NT2/D1 (cell line): ENCODE measurements at regions not wholly inside any gene's neighbourhood (a gene's known extent, or its start where the extent isn't known, plus 50 kb on each side); places are given as distances from the start of the nearest gene placed in this dataset.

Experiments
- DNase-seq: peaks from one replicate; pipeline ENCODE4 v3.0.0-alpha.2; 2011; ENCODE audit warnings: low read depth, low spot score
- H3K27me3 ChIP-seq: 2 replicates; pipeline ENCODE4 v1.6.0; 2011; ENCODE audit warnings: mild to moderate bottlenecking; ENCODE audit not compliant: insufficient read length, insufficient read depth
- H3K36me3 ChIP-seq: 2 replicates; pipeline ENCODE4 v1.6.1; 2011; ENCODE audit warnings: mild to moderate bottlenecking, low read length, mixed read lengths; ENCODE audit not compliant: insufficient read depth, insufficient read length
- H3K4me1 ChIP-seq: 2 replicates; pipeline ENCODE4 v1.5.1; 2011; ENCODE audit not compliant: insufficient read depth, insufficient read length
- H3K4me3 ChIP-seq: 2 replicates; pipeline ENCODE4 v1.5.1; 2011; ENCODE audit warnings: low read depth; ENCODE audit not compliant: insufficient read length
- H3K9ac ChIP-seq: 2 replicates; pipeline ENCODE4 v1.6.0; 2011; ENCODE audit warnings: low read depth; ENCODE audit not compliant: insufficient read length
- H3K9me3 ChIP-seq: 2 replicates; pipeline ENCODE4 v1.5.1; 2011; ENCODE audit warnings: mild to moderate bottlenecking, low read length; ENCODE audit not compliant: insufficient read depth
- SUZ12 ChIP-seq: IDR thresholded peaks from 2 replicates; pipeline ENCODE4 v1.6.1; 2011; ENCODE audit not compliant: insufficient read length, insufficient read depth; ENCODE audit errors: extremely low read depth
- YY1 ChIP-seq: IDR thresholded peaks from 2 replicates; pipeline ENCODE4 v1.6.1; 2011; ENCODE audit not compliant: insufficient read length, insufficient read depth
- ZNF274 ChIP-seq: IDR thresholded peaks from 2 replicates; pipeline ENCODE4 v1.6.1; 2011; ENCODE audit warnings: mild to moderate bottlenecking, low read depth, low read length

- H3K36me3 ChIP-seq: no peaks in the 10 kb centered on the region
- TF ChIP-seq YY1 (no peak), SUZ12 (no peak), ZNF274 (no peak)
- DNase-seq: no peak
- H3K27me3 ChIP-seq: no peaks in the 10 kb centered on the region
- H3K9ac ChIP-seq: no peak overlapping the region
- no peaks in the 10 kb centered on the region for H3K4me1 ChIP-seq
- H3K4me3 ChIP-seq: no peak overlapping the region
- H3K9me3 ChIP-seq: no peaks in the 10 kb centered on the region
Observed at GRCh38 chr20:7123457-7123856, 356.0 kb downstream of the BMP2 start.

- Histone ChIP-seq H3K27me3 (no peaks in the 10 kb centered on the region), H3K4me1 (no peaks in the 10 kb centered on the region), H3K9ac (no peak overlapping the region), H3K4me3 (no peak overlapping the region), H3K36me3 (no peaks in the 10 kb centered on the region), H3K9me3 (no peaks in the 10 kb centered on the region)
- no peak for DNase-seq
- no peak for TF ChIP-seq ZNF274
- no peak for TF ChIP-seq YY1
- TF ChIP-seq SUZ12: no peak
Observed at GRCh38 chr20:7124120-7124519, 356.6 kb downstream of the BMP2 start.

- H3K9me3 ChIP-seq: no peaks in the 10 kb centered on the region
- TF ChIP-seq YY1: no peak
- H3K27me3 ChIP-seq: no peaks in the 10 kb centered on the region
- no peaks in the 10 kb centered on the region for H3K36me3 ChIP-seq
- no peaks in the 10 kb centered on the region for H3K4me1 ChIP-seq
- no peak for DNase-seq
- no peak overlapping the region for H3K4me3 ChIP-seq
- no peak overlapping the region for H3K9ac ChIP-seq
Observed at GRCh38 chr20:7136886-7137285, 369.4 kb downstream of the BMP2 start.

- Histone ChIP-seq H3K9me3 (no peaks in the 10 kb centered on the region), H3K27me3 (no peaks in the 10 kb centered on the region), H3K4me3 (no peak overlapping the region), H3K4me1 (no peaks in the 10 kb centered on the region), H3K9ac (no peak overlapping the region), H3K36me3 (no peaks in the 10 kb centered on the region)
- no peak for DNase-seq
- no peak for TF ChIP-seq ZNF274
- TF ChIP-seq YY1: no peak
- TF ChIP-seq SUZ12: no peak
Observed at GRCh38 chr20:7137395-7138151, 370.1 kb downstream of the BMP2 start.

GRCh38 chr20:7144464-7144863 is 377.0 kb downstream of the BMP2 start:
- Histone ChIP-seq H3K9ac (no peak overlapping the region), H3K9me3 (no peaks in the 10 kb centered on the region), H3K4me1 (no peaks in the 10 kb centered on the region), H3K4me3 (no peak overlapping the region), H3K27me3 (no peaks in the 10 kb centered on the region), H3K36me3 (no peaks in the 10 kb centered on the region)
- TF ChIP-seq SUZ12: no peak
- no peak for TF ChIP-seq ZNF274
- TF ChIP-seq YY1: no peak
- no peak for DNase-seq

GRCh38 chr20:7146552-7147219 is 379.2 kb downstream of the BMP2 start:
- TF ChIP-seq YY1 (no peak), ZNF274 (no peak)
- Histone ChIP-seq H3K4me3 (no peak overlapping the region), H3K9ac (no peak overlapping the region), H3K4me1 (no peaks in the 10 kb centered on the region), H3K36me3 (no peaks in the 10 kb centered on the region), H3K27me3 (no peaks in the 10 kb centered on the region), H3K9me3 (no peaks in the 10 kb centered on the region)
- no peak for DNase-seq

GRCh38 chr20:7147220-7147601 is 379.7 kb downstream of the BMP2 start:
- no peaks in the 10 kb centered on the region for H3K27me3 ChIP-seq
- no peak overlapping the region for H3K4me3 ChIP-seq
- no peak overlapping the region for H3K9ac ChIP-seq
- H3K9me3 ChIP-seq: no peaks in the 10 kb centered on the region
- H3K4me1 ChIP-seq: no peaks in the 10 kb centered on the region
- TF ChIP-seq ZNF274 (no peak), YY1 (no peak), SUZ12 (no peak)
- H3K36me3 ChIP-seq: no peaks in the 10 kb centered on the region
- no peak for DNase-seq
